Activated CD8-positive, alpha-beta memory T cell treated with anti-CD3 and anti-CD28 coated beads for 36 hours (primary cell): ENCODE measurements at regions not wholly inside any gene's neighbourhood (a gene's known extent, or its start where the extent isn't known, plus 50 kb on each side); places are given as distances from the start of the nearest gene placed in this dataset.

Source experiments
- CTCF ChIA-PET: fragments of 350-600 bp; sonication (Branson Sonifier 250); formaldehyde crosslinking; loops from one replicate; lab custom pipeline; 2021; ENCODE audit warnings: antibody characterized with exemption; lab: Charles Lee
- POLR2A ChIA-PET: fragments of 350-600 bp; sonication (Branson Sonifier 250); formaldehyde crosslinking; loops from one replicate; lab custom pipeline; 2021; ENCODE audit warnings: antibody characterized with exemption; lab: Charles Lee

- POLR2A ChIA-PET, result no interaction called here
Observed at GRCh38 chr7:68258609-68259008, 1262.0 kb downstream of the TYW1 start.

DNA sequence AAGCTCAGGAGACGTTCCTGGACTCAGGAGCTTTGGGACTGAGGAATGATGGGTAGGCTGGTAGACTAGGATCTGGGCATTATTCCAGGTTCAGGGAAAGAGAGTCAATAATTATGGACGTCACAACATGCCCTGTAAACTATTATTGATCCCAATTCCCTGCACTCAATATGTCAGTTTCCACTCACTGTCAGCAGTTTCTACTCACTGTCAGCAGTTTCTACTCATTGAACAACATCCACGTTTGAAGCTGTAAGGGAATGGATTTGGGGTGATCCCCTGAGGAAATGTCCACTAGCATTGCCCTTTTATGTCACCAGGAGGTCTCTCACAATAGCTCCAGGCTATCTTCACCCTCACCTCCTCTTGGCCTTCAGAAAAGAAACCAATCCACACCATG lies 1268.6 kb downstream of the TYW1 start:
- ChIA-PET POLR2A (no interaction called here), CTCF (no interaction called here)

More at GRCh38 chr7:68258609-68259008, 1262.0 kb downstream of the TYW1 start:
- CTCF ChIA-PET, result no interaction called here

DNA sequence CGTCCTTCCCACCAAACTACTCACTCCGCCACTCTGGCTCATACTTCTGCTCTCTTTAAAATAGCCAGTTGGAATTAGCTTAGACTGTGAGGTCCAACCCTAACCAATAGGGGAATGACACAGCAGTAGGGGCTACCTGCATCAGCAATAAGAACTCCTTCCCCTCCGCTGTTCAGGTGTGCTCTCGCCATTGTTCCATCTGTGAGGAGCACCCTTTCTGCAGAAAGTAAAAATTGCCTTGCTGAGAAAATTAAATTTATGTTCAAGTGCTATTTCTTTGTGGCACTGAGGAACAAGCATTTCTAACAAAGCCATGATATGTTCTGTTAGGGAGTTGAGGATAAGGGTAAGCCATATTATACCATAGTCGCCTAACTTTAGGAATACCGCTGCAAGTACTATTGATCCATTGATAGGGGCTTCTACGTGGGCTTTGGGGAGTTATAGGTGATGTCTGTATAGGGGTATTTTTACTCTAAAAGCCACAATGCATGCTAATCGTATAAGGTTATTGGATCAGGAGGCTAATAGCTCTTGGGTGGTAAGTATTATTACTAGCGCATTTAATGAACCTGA lies 1269.5 kb downstream of the TYW1 start:
- CTCF ChIA-PET, result no interaction called here
- POLR2A ChIA-PET, result no interaction called here

- CTCF ChIA-PET, result no interaction called here
- POLR2A ChIA-PET, result no interaction called here
Observed at GRCh38 chr7:68267486-68267885, 1270.9 kb downstream of the TYW1 start.

GRCh38 chr7:68269405-68269804 lies 1272.8 kb downstream of the TYW1 start:
- POLR2A ChIA-PET, result no interaction called here
- CTCF ChIA-PET, result no interaction called here

- ChIA-PET CTCF (no interaction called here), POLR2A (no interaction called here)
Observed at GRCh38 chr7:68272507-68272906, 1275.9 kb downstream of the TYW1 start.

DNA sequence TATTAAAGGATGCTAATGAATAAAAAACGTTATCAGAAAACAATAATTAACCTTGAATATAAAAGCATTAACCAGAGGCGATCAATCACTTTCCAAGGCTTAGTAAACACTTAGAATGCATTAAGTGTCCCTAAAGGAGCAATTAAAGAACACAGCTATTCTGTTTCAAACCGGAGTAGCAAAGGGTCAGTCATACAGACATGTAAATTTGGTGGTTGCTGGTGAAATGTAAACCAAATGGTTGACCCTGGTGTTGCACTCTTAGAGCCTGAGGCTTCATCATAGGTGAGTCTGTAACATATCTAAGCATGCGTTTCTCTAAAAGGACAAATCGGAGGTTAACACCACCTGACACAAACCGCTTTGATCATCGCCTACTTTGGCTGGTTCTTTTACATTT lies 1280.1 kb downstream of the TYW1 start:
- CTCF ChIA-PET, result no interaction called here
- POLR2A ChIA-PET, result no interaction called here

GRCh38 chr7:68279827-68280400 lies 1283.3 kb downstream of the TYW1 start:
- CTCF ChIA-PET, result no interaction called here
- POLR2A ChIA-PET, result no interaction called here

- CTCF ChIA-PET, result no interaction called here
- POLR2A ChIA-PET, result no interaction called here
Observed at GRCh38 chr7:68280931-68281330, 1284.3 kb downstream of the TYW1 start.

- ChIA-PET POLR2A (no interaction called here), CTCF (no interaction called here)
Observed at GRCh38 chr7:68288144-68288593, 1291.5 kb downstream of the TYW1 start.

DNA sequence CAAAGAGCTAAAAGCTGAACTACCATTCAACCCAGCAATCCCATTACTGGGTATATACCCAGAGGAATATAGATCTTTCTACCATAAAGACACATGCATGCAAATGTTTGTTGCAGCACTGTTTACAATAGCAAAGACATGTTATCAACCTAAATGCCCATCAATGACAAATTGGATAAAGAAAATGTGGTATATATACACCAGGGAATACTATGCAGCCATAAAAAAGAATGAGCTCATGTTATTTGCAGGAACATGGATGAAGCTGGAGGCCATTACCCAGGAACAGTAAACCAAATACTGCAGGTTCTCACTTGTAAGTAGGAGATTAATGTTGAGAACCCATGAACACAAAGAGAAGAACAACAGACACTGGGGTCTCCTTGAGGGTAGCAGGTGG lies 1295.1 kb downstream of the TYW1 start:
- ChIA-PET CTCF (no interaction called here), POLR2A (no interaction called here)

DNA sequence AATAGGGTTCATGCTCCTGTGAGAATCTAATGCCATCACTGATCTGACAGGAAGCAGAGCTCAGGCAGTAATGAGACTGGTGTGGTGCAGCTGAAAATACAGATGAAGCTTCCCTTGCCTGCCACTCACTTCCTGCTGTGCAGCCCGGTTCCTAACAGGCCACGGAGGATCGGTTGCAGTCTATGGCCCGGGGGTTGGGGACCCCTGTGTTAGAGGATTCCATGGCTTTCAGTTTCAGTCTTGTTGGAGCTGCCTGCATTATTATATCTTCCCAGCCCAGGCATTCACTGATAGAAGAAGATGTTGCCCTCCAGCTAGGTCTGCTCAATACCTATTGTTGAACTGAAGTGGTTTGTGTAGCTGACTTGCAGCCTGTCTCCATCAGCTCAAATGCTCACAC lies 1298.8 kb downstream of the TYW1 start:
- ChIA-PET POLR2A (no interaction called here), CTCF (no interaction called here)

GRCh38 chr7:68304536-68304935 lies 1293.7 kb upstream of the AUTS2 start:
- ChIA-PET CTCF (interaction anchor here (0.7 kb wide), 1 partner anchor 314 kb away, joined by 3 read pairs; no protein-coding TSS in a partner anchor), POLR2A (no interaction called here)

GRCh38 chr7:68306692-68307107 lies 1291.6 kb upstream of the AUTS2 start:
- ChIA-PET POLR2A (no interaction called here), CTCF (no interaction called here)

DNA sequence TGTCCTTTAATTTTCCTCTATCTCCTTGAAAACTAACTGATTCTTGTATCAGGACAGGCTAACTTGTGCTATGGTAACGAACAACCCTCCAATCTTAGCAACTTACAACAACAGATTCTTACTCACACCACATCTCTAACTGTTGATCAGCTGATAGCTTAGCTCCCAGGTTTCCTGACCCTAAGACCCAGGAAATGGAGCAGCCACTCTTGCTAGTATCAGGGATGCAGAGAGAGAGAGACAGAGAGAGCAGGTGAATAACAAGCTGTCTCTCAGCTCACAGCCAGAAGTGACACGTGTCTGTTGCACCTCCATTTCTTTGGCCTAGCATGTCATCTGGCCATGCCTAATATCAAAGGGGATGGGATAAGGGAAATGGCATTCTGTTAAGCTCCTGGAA lies 1289.0 kb upstream of the AUTS2 start:
- CTCF ChIA-PET, result no interaction called here
- POLR2A ChIA-PET, result no interaction called here

DNA sequence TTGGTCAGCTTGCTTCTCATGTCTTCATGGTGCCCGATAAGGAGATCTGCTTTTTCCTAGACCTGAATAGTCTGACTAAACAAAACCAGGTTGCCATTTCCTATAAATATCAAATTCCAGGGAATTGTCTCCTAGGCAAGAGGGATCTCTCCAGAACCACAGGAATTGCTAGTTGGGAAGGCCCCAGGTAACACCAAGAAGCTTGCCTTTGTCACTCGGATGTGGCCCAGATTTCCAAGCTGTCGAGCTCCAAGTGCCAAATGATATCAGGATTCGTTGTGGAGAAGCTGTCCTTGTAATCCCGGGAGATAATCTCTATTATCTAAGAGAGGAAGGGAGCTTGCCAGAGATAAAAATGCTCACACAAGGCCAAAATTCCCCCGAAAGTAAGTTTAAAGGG lies 1288.5 kb upstream of the AUTS2 start:
- POLR2A ChIA-PET, result no interaction called here
- CTCF ChIA-PET, result no interaction called here

GRCh38 chr7:68311958-68312357 lies 1286.3 kb upstream of the AUTS2 start:
- POLR2A ChIA-PET, result no interaction called here
- CTCF ChIA-PET, result no interaction called here

DNA sequence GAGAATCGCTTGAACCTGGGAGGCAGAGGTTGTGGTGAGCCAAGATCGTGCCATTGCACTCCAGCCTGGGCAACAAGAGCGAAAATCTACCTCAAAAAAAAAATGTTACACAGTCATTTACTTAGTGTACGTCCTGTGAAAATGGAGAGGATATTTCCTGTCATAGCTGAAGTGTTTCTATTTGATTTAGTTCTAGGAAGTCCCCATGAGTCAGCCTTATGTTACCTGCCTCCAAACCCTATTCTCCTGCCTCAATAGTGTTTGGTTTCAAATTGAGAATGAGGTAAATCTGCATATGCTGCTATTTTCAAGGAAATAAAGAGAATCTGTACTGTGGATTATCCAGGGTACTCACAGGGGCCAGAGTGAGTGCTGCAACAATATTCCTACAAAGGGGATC lies 1284.5 kb upstream of the AUTS2 start:
- CTCF ChIA-PET, result no interaction called here
- POLR2A ChIA-PET, result no interaction called here

GRCh38 chr7:68314208-68314607 lies 1284.1 kb upstream of the AUTS2 start:
- CTCF ChIA-PET, result no interaction called here
- POLR2A ChIA-PET, result no interaction called here

DNA sequence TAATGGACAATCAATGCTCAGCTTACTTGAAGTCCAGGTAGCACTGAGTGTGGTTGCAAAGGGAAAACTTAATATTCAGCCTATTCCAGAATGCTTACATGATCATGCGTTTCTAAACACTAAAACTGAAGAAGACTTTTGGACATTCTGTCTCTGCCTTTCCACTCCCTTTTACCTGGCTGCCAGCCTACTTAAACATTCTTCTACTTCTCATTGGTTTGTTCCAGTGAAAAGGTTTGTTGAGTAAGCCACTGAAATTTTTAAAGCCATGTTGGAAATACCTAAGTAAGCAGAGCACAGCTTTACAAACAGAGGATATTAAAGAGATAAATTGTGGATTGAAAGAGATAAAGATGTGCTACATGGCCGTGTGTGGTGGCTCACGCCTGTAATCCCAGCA lies 1280.8 kb upstream of the AUTS2 start:
- ChIA-PET CTCF (no interaction called here), POLR2A (no interaction called here)

- CTCF ChIA-PET, result no interaction called here
- POLR2A ChIA-PET, result no interaction called here
Observed at GRCh38 chr7:68319061-68319460, 1279.2 kb upstream of the AUTS2 start.
